ENCODE measurements at regions not wholly inside any gene's neighbourhood (a gene's known extent, or its start where the extent isn't known, plus 50 kb on each side); places are given as distances from the start of the nearest gene placed in this dataset.

- TF ChIP-seq, protein P1, sequence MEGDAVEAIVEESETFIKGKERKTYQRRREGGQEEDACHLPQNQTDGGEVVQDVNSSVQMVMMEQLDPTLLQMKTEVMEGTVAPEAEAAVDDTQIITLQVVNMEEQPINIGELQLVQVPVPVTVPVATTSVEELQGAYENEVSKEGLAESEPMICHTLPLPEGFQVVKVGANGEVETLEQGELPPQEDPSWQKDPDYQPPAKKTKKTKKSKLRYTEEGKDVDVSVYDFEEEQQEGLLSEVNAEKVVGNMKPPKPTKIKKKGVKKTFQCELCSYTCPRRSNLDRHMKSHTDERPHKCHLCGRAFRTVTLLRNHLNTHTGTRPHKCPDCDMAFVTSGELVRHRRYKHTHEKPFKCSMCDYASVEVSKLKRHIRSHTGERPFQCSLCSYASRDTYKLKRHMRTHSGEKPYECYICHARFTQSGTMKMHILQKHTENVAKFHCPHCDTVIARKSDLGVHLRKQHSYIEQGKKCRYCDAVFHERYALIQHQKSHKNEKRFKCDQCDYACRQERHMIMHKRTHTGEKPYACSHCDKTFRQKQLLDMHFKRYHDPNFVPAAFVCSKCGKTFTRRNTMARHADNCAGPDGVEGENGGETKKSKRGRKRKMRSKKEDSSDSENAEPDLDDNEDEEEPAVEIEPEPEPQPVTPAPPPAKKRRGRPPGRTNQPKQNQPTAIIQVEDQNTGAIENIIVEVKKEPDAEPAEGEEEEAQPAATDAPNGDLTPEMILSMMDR (IDR thresholded peaks at IDR 0.05; ENCODE audit: low read depth, low read length, missing control alignments), result no peak
- no peak for DNase-seq (ENCODE audit: extremely low read depth, low read depth)
- H3K4me3 ChIP-seq (replicated peaks; ENCODE audit: low read depth, low read length), result no peak overlapping the region
These were observed 241.8 kb upstream of the MCTP2 start for GRCh38 chr15:93989440-93989998.

GRCh38 chr15:93987068-93987467 lies 244.3 kb upstream of the MCTP2 start:
- no peak overlapping the region for H3K4me3 ChIP-seq (replicated peaks; ENCODE audit: low read depth, low read length)

GRCh38 chr15:93986400-93986984 lies 244.9 kb upstream of the MCTP2 start:
- TF ChIP-seq, protein P1 (IDR thresholded peaks at IDR 0.05; ENCODE audit: low read depth, low read length, missing control alignments), result no peak
- no peak for DNase-seq (ENCODE audit: extremely low read depth, low read depth)
- no peak overlapping the region for H3K4me3 ChIP-seq (replicated peaks; ENCODE audit: low read depth, low read length)

More at GRCh38 chr15:93987068-93987467, 244.3 kb upstream of the MCTP2 start:
- TF ChIP-seq, protein P1 (IDR thresholded peaks at IDR 0.05; ENCODE audit: low read depth, low read length, missing control alignments), result no peak
- no peak for DNase-seq (ENCODE audit: extremely low read depth, low read depth)

- no peak overlapping the region for H3K4me3 ChIP-seq (replicated peaks; ENCODE audit: low read depth, low read length)
- TF ChIP-seq, protein P1 (IDR thresholded peaks at IDR 0.05; ENCODE audit: low read depth, low read length, missing control alignments), result no peak
- DNase-seq (ENCODE audit: extremely low read depth, low read depth), result no peak
These were observed 245.4 kb upstream of the MCTP2 start for GRCh38 chr15:93985925-93986324.

- TF ChIP-seq, protein P1 (IDR thresholded peaks at IDR 0.05; ENCODE audit: low read depth, low read length, missing control alignments), result no peak
- DNase-seq (ENCODE audit: extremely low read depth, low read depth), result no peak
- no peak overlapping the region for H3K4me3 ChIP-seq (replicated peaks; ENCODE audit: low read depth, low read length)
These were observed 246.2 kb upstream of the MCTP2 start for GRCh38 chr15:93985176-93985575.

- no peak for DNase-seq (ENCODE audit: extremely low read depth, low read depth)
- TF ChIP-seq, protein P1 (IDR thresholded peaks at IDR 0.05; ENCODE audit: low read depth, low read length, missing control alignments), result no peak
- no peak overlapping the region for H3K4me3 ChIP-seq (replicated peaks; ENCODE audit: low read depth, low read length)
These were observed 247.8 kb upstream of the MCTP2 start for GRCh38 chr15:93983526-93983925.
